Stimulated activated CD8-positive, alpha-beta memory T cell treated with anti-CD3 and anti-CD28 coated beads, Interleukin-12 subunit alpha, Interleukin-12 subunit beta, amount 100 ng/mL, for 1 hour (primary cell): ENCODE measurements at regions not wholly inside any gene's neighbourhood (a gene's known extent, or its start where the extent isn't known, plus 50 kb on each side); places are given as distances from the start of the nearest gene placed in this dataset.

Source experiments
- DNase-seq: peaks from one replicate; pipeline ENCODE4 v3.0.0-alpha.2; 2020; ENCODE audit warnings: low read depth

DNA sequence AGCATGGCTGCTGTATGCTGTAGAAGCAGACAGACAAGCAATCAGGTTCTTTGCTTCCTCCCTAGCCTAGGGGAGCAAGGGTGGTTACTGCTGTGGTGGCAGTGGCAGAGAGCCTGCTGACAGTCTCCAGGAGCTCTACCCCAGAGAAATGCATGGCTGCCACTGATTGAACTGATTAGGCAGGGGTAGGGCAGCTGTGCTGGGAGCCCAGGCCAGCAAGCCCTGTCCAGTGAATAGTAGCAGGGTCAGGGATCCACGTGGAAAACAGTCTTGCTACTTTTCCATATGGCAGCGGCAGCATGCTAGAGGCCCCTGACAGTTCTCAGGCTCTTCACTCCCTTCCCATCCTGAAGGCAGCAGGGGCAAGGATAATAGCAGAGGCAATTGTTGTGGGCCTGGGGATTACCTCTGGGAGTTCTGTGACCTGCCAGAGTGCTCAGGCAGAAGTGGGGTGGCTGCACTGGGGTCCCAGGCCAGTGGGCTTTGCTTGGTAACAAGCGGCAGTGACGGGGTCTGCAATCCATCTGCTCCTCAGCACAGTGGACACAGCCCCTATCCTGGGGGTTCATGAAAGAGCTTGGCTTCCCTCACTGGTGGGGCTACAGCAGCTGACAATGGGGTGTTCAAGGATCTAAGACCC is 558.8 kb upstream of the GHITM start:
- DNase-seq, result no peak

DNA sequence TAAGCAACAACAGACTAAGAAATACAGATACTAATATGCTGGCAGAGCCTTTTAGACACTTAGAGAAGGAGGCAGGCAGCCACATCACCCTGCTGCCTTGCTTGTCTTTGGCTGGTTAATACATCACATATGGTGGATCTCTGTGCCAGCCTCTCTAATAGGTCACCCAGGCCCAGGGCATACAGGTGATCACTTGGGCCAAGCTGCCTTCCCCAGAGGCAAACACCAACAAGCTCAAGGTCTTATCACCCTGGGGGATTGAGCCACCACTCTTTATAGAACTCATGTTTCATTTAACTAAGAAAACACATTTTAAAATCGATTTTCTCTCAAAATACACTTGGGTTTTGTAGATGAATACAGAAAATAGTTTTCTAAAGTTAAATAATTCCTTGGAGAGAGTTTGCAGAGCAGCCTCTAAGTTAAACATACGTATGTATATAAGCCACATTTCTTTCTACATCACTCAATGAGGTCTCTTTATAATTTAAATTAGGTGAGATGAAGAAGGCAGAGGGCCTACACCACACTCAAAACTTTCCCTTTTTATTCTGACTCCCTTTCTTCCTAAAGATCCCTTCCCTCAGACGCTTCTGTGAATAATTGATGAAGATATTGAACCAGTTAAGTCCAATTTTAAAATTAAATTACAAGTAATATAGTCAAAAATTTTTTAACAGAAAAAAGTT is 556.8 kb upstream of the GHITM start:
- no peak for DNase-seq

DNA sequence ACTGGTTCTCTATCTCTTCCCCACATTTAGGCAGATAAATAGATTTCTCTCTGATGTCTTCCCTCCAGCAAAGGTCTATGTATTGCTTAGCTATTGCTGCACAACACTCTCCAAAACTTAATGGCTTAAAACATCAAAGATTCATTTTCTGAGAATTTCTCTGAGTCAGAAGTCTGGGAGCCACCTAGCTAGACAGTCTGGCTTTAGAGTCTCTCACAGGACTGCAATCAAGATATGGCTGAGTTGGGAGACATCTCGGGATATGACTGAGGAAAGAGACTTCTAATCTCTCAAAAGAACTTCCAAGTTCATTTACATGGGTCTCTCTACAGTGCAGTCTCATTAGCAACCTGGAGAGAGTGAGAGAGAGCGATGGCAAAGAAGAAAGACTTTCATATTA is 553.6 kb upstream of the GHITM start:
- no peak for DNase-seq

GRCh38 chr10:83592337-83592935 is 546.9 kb upstream of the GHITM start:
- DNase-seq, result no peak

GRCh38 chr10:83603708-83604107 is 535.6 kb upstream of the GHITM start:
- no peak for DNase-seq

DNA sequence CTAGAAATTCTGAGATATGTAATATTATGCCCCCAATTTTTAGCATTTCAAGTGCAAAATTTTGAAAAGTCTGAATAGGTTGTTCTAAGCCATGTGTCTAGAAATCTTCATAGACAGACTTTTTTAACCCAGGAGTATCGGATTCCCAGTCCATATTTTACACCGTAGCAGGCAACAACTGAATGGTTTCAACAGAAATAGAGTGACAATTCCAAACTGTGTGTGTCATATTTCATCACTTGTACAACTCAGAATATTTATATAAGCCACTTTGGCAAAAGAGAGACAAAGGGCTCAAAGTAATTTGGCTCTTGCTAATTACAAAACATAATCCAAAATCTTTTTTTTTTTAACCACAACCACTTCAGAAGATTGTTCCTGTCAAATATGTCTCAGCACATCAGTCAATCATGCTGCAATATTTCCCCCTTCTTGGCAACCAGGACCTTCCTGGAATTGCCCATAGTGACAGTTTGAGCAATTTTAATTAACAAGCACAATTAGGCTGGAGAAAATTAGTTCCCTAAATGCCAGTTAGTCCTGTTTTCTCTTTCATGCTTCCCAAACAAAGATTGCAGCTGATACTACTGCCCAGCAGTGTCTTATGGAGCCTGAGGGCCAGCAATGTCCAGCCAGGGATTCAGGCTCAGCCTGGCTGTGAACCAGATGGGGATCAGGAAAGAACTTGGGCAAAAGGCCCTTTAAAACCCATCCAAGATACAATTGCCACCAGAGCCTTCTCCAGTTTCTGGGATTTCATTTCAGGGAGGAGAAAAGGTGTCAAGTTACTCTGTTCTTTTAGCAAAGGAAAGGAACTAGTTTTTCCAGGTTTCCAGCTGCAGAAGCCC is 533.3 kb upstream of the GHITM start:
- DNase-seq, result no peak

- DNase-seq, result no peak
Measured at GRCh38 chr10:83607959-83608745, 531.2 kb upstream of the GHITM start.

DNA sequence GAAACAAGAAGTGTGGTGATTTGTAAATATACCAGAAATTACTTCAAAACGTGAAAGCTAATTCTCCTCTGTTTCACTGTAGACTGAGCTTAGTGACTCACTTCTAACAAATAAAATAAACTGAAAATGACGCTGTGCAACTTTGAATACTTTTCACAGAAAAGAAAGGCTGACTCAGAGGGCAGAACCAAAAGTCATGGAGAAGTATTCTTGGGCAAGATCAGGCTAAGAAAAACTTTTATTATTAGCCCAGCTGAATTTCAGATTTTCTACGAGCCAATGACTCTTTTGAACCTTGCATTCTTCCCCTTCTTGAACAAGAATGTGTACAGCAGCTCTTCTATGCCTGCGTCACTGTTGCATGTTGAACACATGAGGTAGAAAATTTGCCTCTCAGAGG is 527.3 kb upstream of the GHITM start:
- no peak for DNase-seq

DNA sequence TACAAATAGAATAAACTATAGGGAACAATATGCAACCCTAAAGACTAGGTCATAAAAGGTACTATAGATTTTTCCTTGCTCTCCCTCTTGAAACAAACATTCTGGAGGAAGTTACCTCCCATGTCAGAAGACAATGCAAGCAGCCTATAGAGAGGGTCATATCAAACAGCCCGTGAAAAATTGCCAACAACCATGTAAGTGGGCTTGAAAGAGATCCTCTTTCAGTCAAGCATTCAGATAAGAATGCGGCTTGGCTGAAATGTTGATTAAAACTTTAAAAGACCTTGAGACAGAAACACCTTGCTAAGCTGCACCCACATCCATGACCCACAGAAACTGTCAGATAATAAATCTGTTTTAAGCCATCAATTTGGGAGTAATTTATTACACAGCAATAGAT is 526.6 kb upstream of the GHITM start:
- DNase-seq, result no peak

GRCh38 chr10:83617172-83617571 is 522.1 kb upstream of the GHITM start:
- no peak for DNase-seq

- no peak for DNase-seq
Measured at GRCh38 chr10:83617692-83618545, 521.4 kb upstream of the GHITM start.

GRCh38 chr10:83625831-83626360 is 513.4 kb upstream of the GHITM start:
- no peak for DNase-seq

GRCh38 chr10:83632701-83633100 is 506.6 kb upstream of the GHITM start:
- no peak for DNase-seq

DNA sequence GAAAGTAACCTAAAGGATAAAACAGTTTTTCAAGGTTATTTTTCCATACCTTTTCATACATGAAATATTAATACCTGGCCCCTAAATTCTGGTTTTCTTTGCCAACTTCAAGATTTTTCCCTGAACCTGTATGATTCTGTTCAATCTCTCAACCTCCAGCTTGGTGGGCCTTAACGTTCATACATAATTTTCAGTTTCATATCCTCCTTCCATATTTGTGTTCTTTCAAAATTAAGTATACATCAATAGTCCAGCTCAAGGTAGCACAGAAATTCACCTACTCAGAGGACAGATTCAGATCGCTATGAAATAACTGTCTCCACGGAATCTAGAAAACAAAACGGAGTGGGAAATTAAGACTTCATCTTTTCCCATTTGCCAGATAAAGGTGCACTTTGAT is 505.8 kb upstream of the GHITM start:
- no peak for DNase-seq

DNA sequence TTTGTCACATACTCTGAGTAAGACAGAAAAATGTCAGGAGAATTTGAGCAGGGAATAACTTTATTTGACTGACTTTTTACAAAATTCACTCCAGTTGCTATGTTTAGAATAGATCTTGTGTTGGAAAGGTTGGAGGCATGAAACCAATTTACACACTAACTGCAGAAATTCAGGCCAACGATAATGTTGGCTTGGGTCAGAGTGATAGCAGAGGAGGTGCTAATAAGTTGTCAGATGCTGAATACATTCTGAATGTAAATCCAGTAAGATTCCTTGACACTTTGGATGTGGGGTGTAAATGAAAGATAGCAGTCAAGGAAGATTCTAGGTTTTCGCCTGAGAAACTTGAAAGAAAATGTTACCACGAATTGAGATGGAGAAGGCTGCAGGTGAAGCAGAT is 502.5 kb upstream of the GHITM start:
- DNase-seq, result no peak

DNA sequence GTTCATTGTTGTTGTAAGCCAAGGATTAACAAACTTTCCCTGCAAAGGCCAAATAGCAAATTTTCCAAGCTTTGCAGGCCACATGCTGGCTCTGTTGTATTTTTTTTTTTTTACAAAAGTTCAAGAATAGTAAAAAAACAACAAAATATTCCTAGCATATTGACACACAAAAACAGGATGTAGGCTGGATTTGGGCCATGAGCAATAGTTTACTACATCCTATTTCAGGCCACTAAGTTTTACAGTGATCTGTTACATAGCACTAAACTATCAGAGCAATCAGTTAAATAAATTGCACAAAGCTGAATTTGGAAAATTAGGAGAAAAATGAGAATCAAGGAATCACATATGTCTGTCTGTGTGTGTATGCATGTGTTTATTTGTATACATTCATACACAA is 491.8 kb upstream of the GHITM start:
- no peak for DNase-seq

DNA sequence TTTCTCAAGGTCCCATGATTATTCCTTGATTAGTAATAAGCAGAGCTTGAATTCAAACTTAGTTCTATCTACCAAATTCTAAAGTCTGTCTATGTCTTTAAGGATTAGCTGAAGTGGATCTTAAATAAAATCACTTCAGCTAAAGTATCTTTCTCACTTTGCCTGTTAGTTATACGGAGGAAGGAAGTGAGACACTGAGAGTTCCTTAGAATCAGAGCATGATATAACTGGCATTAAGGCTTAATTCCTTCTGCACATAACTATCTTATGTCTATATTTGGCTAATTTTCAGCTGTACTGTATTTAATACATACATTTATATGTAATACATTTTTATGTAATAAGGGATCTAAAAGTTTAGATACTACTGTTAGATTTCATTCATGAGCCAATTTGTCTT is 491.1 kb upstream of the GHITM start:
- DNase-seq, result no peak

DNA sequence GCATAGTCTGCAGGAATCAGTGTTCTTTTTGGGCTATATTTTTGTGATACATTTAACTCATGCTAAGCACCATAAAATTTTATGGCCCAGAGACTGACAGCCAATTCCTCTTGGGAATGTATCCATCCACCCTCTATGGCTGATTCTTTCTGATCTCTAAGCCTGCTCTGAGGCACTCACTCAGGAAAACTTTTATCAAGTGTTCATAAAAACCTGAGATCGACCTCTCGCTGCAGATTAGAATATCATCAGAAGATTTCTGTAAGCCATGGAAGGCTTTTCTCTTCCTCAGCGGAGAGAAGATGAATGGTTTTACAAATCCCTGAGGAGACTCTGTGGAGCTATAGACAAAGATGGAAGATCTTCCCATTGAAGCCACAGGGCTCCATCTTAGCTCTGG is 489.8 kb upstream of the GHITM start:
- no peak for DNase-seq

DNA sequence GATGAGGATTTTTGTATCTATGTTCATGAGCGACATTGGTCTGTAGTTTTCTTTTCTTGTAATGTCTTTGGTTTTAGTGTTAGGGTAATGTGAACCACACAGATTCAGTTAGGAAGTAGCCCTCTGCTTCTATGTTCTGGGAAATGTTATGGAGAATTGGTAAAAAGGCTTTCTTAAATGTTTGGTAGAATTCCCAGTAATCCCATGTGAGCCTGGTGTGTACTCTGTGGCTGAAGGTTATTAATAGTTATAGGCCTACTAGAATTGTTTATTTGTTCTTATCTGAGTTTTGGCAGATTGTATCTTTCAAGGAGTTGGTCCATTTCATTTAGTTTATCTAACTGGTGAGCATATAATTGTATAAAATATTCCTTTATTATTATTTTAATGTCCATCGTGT is 484.6 kb upstream of the GHITM start:
- no peak for DNase-seq

DNA sequence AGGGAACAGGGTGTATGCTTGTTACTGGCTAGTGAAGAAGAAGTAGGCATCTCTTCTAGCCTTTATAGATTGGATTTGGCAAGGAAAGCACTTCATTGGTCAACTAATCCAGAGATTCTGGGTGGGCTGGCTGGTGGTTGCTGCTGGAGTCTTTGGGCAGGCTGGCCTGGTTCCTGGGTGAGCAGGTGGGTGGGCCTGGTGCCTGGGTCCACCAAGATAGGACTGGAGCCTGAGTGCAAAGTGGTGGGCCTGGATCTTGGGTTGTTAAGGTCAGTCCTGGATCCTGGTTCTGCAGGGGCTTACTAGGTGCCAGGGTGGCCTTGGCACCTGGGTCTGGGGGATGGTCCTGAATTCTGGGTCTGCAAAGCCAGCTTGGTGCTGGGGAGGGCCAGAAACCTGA is 482.4 kb upstream of the GHITM start:
- no peak for DNase-seq

GRCh38 chr10:83657487-83657886 is 481.8 kb upstream of the GHITM start:
- DNase-seq, result no peak
